Stimulated activated CD8-positive, alpha-beta memory T cell treated with anti-CD3 and anti-CD28 coated beads, Interleukin-15, amount 100 ng/mL, for 4 hours (primary cell): ENCODE measurements at regions not wholly inside any gene's neighbourhood (a gene's known extent, or its start where the extent isn't known, plus 50 kb on each side); places are given as distances from the start of the nearest gene placed in this dataset.

Experiments used
- DNase-seq, 2 donors: peaks; one replicate each; pipeline ENCODE4 v3.0.0-alpha.2; 2020; ENCODE audit warnings: low read depth in 2 of 2

GRCh38 chr2:146041274-146041910 is 1521.5 kb upstream of the ZEB2 start:
- DNase-seq: no peak

GRCh38 chr2:146040051-146040450 is 1520.1 kb upstream of the ZEB2 start:
- no peak for DNase-seq

GRCh38 chr2:146038014-146038413 is 1518.1 kb upstream of the ZEB2 start:
- no peak for DNase-seq

GRCh38 chr2:146037334-146037870 is 1517.5 kb upstream of the ZEB2 start:
- DNase-seq: no peak

GRCh38 chr2:146031158-146031557 is 1511.2 kb upstream of the ZEB2 start:
- DNase-seq: no peak

- no peak for DNase-seq
These were observed 1507.2 kb upstream of the ZEB2 start for GRCh38 chr2:146027156-146027555.

- DNase-seq: no peak
These were observed 1505.6 kb upstream of the ZEB2 start for GRCh38 chr2:146025519-146025918.

- DNase-seq: no peak
These were observed 1504.4 kb upstream of the ZEB2 start for GRCh38 chr2:146024212-146024743.

GRCh38 chr2:146004462-146004861 is 1484.5 kb upstream of the ZEB2 start:
- DNase-seq: no peak

GRCh38 chr2:146003337-146003736 is 1483.4 kb upstream of the ZEB2 start:
- no peak for DNase-seq

GRCh38 chr2:145994910-145995309 is 1475.0 kb upstream of the ZEB2 start:
- no peak for DNase-seq

- DNase-seq: no peak
These were observed 1472.7 kb upstream of the ZEB2 start for GRCh38 chr2:145992572-145992971.

GRCh38 chr2:145987793-145988192 is 1467.9 kb upstream of the ZEB2 start:
- no peak for DNase-seq

GRCh38 chr2:145985517-145985916 is 1465.6 kb upstream of the ZEB2 start:
- no peak for DNase-seq

- no peak for DNase-seq
These were observed 1464.7 kb upstream of the ZEB2 start for GRCh38 chr2:145984580-145984979.

- DNase-seq: no peak
These were observed 1460.4 kb upstream of the ZEB2 start for GRCh38 chr2:145980318-145980717.

- DNase-seq: no peak
These were observed 1455.5 kb upstream of the ZEB2 start for GRCh38 chr2:145975406-145975805.

GRCh38 chr2:145961846-145962245 is 1441.9 kb upstream of the ZEB2 start:
- DNase-seq: no peak

GRCh38 chr2:145960479-145961163 is 1440.7 kb upstream of the ZEB2 start:
- DNase-seq: no peak

- no peak for DNase-seq
These were observed 1438.7 kb upstream of the ZEB2 start for GRCh38 chr2:145958611-145959010.

GRCh38 chr2:145957929-145958328 is 1438.0 kb upstream of the ZEB2 start:
- no peak for DNase-seq

GRCh38 chr2:145939949-145940348 is 1420.0 kb upstream of the ZEB2 start:
- DNase-seq: no peak

GRCh38 chr2:145935016-145935415 is 1415.1 kb upstream of the ZEB2 start:
- DNase-seq: no peak
